GM12878 (cell line): ENCODE measurements at regions not wholly inside any gene's neighbourhood (a gene's known extent, or its start where the extent isn't known, plus 50 kb on each side); places are given as distances from the start of the nearest gene placed in this dataset.

Experiments
- ATF2 ChIP-seq: IDR thresholded peaks from 2 replicates; pipeline ENCODE4 v1.6.1; 2012; ENCODE audit warnings: low read length, inconsistent platforms
- CHD2 ChIP-seq: IDR thresholded peaks from 2 replicates; pipeline ENCODE4 v1.6.1; 2011; ENCODE audit warnings: low read depth, low read length, improper control_type of control experiment, borderline replicate concordance
- EGR1 ChIP-seq, 2 experiments: IDR thresholded peaks; 1 replicate in 1 of 2; 2 replicates in 1 of 2; pipeline ENCODE4 v1.6.1; 2011 to 2012; ENCODE audit warnings: low read depth in 2 of 2, low read length in 2 of 2, borderline replicate concordance in 1 of 2, mild to moderate bottlenecking in 1 of 2, moderate library complexity in 1 of 2
- FOXK2 ChIP-seq: fragments of 450-650 bp; IDR thresholded peaks from 2 replicates; pipeline ENCODE4 v1.6.1; 2017; ENCODE audit warnings: mild to moderate bottlenecking, moderate library complexity
- HDGF ChIP-seq: fragments of 450-650 bp; IDR thresholded peaks from 2 replicates; pipeline ENCODE4 v1.6.1; 2016; ENCODE audit warnings: antibody characterized with exemption
- NFIC ChIP-seq: IDR thresholded peaks from 2 replicates; pipeline ENCODE4 v1.6.1; 2012; ENCODE audit warnings: low read depth, mild to moderate bottlenecking, inconsistent platforms, low read length, moderate library complexity
- NR2C1 ChIP-seq: fragments of 450-650 bp; IDR thresholded peaks from 2 replicates; pipeline ENCODE4 v1.6.1; 2017; ENCODE audit warnings: antibody characterized with exemption, mild to moderate bottlenecking, moderate library complexity
- PAX5 ChIP-seq: IDR thresholded peaks from 2 replicates; pipeline ENCODE4 v1.6.1; 2011; ENCODE audit warnings: low read depth, low read length, borderline replicate concordance
- PKNOX1 ChIP-seq: fragments of 450-650 bp; IDR thresholded peaks from 2 replicates; pipeline ENCODE4 v1.6.1; 2016; ENCODE audit warnings: mild to moderate bottlenecking
- PRDM15 ChIP-seq: fragments of 450-650 bp; formaldehyde crosslinking; IDR thresholded peaks from 2 replicates; pipeline ENCODE4 v1.4.0; 2020; ENCODE audit warnings: mild to moderate bottlenecking, moderate library complexity
- RUNX3 ChIP-seq: IDR thresholded peaks from 2 replicates; pipeline ENCODE4 v1.6.1; 2012; ENCODE audit warnings: low read length, inconsistent platforms
- STAT3 ChIP-seq: IDR thresholded peaks from 2 replicates; pipeline ENCODE4 v1.6.1; 2011; ENCODE audit warnings: low read depth, low read length, improper control_type of control experiment
- TCF3 ChIP-seq: IDR thresholded peaks from 2 replicates; pipeline ENCODE4 v1.6.1; 2012; ENCODE audit warnings: low read depth, mild to moderate bottlenecking, low read length, borderline replicate concordance; ENCODE audit not compliant: insufficient read depth
- ZNF24 ChIP-seq: fragments of 450-650 bp; IDR thresholded peaks from 2 replicates; pipeline ENCODE4 v1.6.1; 2017; ENCODE audit warnings: antibody characterized with exemption, mild to moderate bottlenecking

GRCh38 chr10:123553810-123554430, 112.2 kb upstream of the GPR26 start (continued):
- TF ChIP-seq PKNOX1 (no peak), ZNF24 (no peak), HDGF (no peak), STAT3 (no peak), NR2C1 (no peak), PAX5 (no peak), FOXK2 (no peak), NFIC (no peak; the same call in 1 of the 2 replicates), TCF3 (peak; percentile 41; the same call in 1 of the 2 replicates), CHD2 (no peak), PRDM15 (CRISPR knock-in tag) (no peak), RUNX3 (peak; percentile 65), ATF2 (peak; percentile 53; the same call in 1 of the 2 replicates), EGR1 (IDR thresholded peaks at IDR 0.05; ENCODE audit: borderline replicate concordance in 1 of 2, low read depth in 2 of 2, low read length in 2 of 2) (no peak)
